ENCODE measurements at regions not wholly inside any gene's neighbourhood (a gene's known extent, or its start where the extent isn't known, plus 50 kb on each side); places are given as distances from the start of the nearest gene placed in this dataset.
"Not testable (repeated sequence)": the region's sequence is repeated elsewhere in the genome, so short reads cannot be mapped to it uniquely, and the experiment has no call there.

GRCh38 chr10:55803055-55803454 is 558.0 kb downstream of the ZWINT start:
- no peak for DNase-seq (ENCODE audit: low spot score)
- in situ Hi-C loops (cut with MboI; ENCODE audit: low sequenced_read_pairs, unreplicated experiment): no loop called here
- TF ChIP-seq CTCF (IDR thresholded peaks at IDR 0.05; ENCODE audit: borderline replicate concordance, control extremely low read depth, extremely low read depth, insufficient read depth, missing control alignments): no peak

GRCh38 chr10:55801353-55801661 is 559.8 kb downstream of the ZWINT start:
- no peak for DNase-seq (ENCODE audit: low spot score)
- TF ChIP-seq CTCF (IDR thresholded peaks at IDR 0.05; ENCODE audit: borderline replicate concordance, control extremely low read depth, extremely low read depth, insufficient read depth, missing control alignments): no peak
- in situ Hi-C loops (cut with MboI; ENCODE audit: low sequenced_read_pairs, unreplicated experiment): no loop called here

GRCh38 chr10:55800602-55801352 is 560.3 kb downstream of the ZWINT start:
- in situ Hi-C loops (cut with MboI; ENCODE audit: low sequenced_read_pairs, unreplicated experiment): no loop called here
- DNase-seq (ENCODE audit: low spot score): no peak
- no peak for TF ChIP-seq CTCF (IDR thresholded peaks at IDR 0.05; ENCODE audit: borderline replicate concordance, control extremely low read depth, extremely low read depth, insufficient read depth, missing control alignments)

- TF ChIP-seq CTCF (IDR thresholded peaks at IDR 0.05; ENCODE audit: borderline replicate concordance, control extremely low read depth, extremely low read depth, insufficient read depth, missing control alignments): no peak
- in situ Hi-C loops (cut with MboI; ENCODE audit: low sequenced_read_pairs, unreplicated experiment): no loop called here
- no peak for DNase-seq (ENCODE audit: low spot score)
Measured at GRCh38 chr10:55793024-55793423, 568.0 kb downstream of the ZWINT start.

- in situ Hi-C loops (cut with MboI; ENCODE audit: low sequenced_read_pairs, unreplicated experiment); DNase-seq (ENCODE audit: low spot score): not testable (repeated sequence)
Measured at GRCh38 chr10:55790276-55790675, 570.8 kb downstream of the ZWINT start.

GRCh38 chr10:55786461-55787050 is 574.5 kb downstream of the ZWINT start:
- in situ Hi-C loops (cut with MboI; ENCODE audit: low sequenced_read_pairs, unreplicated experiment): no loop called here
- TF ChIP-seq CTCF (IDR thresholded peaks at IDR 0.05; ENCODE audit: borderline replicate concordance, control extremely low read depth, extremely low read depth, insufficient read depth, missing control alignments): no peak
- DNase-seq (ENCODE audit: low spot score): no peak

GRCh38 chr10:55782181-55782580 is 578.9 kb downstream of the ZWINT start:
- no peak for TF ChIP-seq CTCF (IDR thresholded peaks at IDR 0.05; ENCODE audit: borderline replicate concordance, control extremely low read depth, extremely low read depth, insufficient read depth, missing control alignments)
- DNase-seq (ENCODE audit: low spot score): no peak
- in situ Hi-C loops (cut with MboI; ENCODE audit: low sequenced_read_pairs, unreplicated experiment): no loop called here
